CD1c-positive myeloid dendritic cell (primary cell): ENCODE measurements at regions not wholly inside any gene's neighbourhood (a gene's known extent, or its start where the extent isn't known, plus 50 kb on each side); places are given as distances from the start of the nearest gene placed in this dataset.
"Not testable (repeated sequence)": the region's sequence is repeated elsewhere in the genome, so short reads cannot be mapped to it uniquely, and the experiment has no call there.

Source experiments
- DNase-seq: peaks from one replicate; pipeline ENCODE4 v3.0.0-alpha.2; 2016; ENCODE audit errors: extremely low spot score

GRCh38 chr6:67068781-67069180 is 1361.8 kb upstream of the EYS start:
- DNase-seq: no peak

DNA sequence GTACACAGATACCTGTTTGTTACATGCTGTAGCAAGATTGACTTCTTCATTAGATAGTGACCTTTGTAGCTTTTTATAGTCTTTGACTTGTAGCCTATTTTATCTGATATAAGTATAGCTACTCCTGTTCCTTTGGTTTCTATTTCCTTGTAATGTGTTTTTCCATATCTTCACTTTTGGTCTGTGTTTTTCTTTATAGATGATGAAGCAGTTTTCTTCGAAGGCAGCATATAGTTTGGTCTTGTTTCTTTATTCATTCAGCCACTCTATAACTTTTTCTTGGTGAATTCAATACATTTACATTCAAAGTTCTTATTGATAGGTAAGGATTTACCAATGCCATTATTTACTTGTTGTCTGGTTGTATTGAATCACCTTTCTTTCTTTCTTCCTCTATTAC is 1357.3 kb upstream of the EYS start:
- DNase-seq: no peak

- DNase-seq: no peak
These were observed 1341.0 kb upstream of the EYS start for GRCh38 chr6:67047996-67048395.

DNA sequence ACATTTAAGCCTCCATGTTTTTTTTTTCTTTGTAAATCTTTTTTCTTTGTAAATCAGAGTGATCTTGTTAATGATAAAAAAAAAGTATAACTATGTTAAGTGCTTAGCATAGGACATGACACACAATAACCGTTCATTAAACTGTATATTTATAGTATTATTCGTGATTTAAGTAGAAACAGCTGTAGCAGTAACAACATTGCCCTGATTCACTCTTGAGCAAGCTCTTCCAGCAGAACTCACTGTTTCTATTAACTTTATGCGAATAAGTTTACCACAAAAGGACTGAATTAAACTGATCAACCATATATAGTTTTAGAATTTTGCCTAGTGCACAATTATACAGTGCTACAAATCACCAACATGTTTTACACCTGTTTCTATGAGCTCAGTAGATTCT is 1338.0 kb upstream of the EYS start:
- DNase-seq: no peak

GRCh38 chr6:67031451-67031850 is 1324.4 kb upstream of the EYS start:
- no peak for DNase-seq

DNA sequence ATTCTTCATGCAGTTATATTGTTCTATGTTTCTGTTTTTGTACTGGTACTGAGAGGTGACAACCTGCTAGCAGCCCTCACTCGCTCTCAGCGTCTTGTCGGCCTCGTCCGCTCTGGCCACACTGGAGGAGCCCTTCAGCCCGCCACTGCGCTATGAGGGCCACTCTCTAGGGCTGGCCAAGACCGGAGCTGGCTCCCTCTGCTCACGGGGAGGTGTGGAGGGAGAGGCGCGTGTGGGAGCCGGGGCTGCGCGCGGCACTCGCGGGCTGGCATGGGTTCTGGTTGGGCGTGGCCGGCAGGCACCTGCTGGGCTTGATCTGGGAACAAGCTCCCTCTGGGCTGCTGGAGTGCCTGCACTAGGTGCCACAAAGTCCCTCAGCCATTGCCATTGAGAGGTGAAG is 1323.8 kb upstream of the EYS start:
- DNase-seq: no peak

DNA sequence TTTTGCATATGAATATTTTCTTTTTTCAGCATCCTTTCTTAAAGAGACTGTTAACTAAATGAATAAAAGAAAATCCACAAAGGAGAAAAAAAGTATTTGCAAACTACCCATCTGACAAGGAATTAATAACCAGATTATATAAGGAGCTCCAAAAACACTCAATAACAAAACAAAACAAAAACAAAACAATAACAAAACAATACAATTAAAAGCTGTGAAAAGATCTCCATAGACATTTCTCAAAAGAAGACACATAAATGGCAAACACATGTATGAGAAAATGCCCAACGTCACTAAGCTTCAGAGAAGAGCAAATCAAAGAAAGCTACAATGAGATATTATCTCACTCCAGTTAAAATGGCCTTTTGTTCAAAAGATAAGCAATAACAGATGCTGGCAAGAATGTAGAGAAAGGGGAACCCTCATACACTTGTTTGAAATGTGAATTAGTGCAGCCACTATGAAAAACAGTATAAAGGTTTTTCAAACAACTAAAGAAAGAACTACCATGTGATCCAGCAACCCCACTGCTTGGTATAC is 1310.0 kb upstream of the EYS start:
- no peak for DNase-seq

DNA sequence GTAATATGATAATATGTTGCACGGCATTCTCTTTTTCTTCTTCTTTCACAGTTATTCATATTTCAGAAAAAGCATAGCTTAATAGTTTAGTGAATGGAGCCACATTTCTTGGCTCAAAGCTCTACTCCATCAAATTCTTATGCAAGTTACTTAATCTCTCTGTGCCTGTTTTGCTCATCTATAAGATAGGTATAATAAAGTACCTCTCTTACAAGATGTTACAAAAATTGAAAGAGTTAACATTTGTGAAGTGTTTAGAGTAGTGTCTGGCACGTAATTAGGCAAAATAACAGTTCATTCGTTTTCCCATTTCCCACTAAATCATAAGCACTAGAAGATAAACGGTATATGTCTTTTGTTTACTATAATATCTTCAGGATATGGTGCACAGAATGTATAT is 1304.4 kb upstream of the EYS start:
- no peak for DNase-seq

DNA sequence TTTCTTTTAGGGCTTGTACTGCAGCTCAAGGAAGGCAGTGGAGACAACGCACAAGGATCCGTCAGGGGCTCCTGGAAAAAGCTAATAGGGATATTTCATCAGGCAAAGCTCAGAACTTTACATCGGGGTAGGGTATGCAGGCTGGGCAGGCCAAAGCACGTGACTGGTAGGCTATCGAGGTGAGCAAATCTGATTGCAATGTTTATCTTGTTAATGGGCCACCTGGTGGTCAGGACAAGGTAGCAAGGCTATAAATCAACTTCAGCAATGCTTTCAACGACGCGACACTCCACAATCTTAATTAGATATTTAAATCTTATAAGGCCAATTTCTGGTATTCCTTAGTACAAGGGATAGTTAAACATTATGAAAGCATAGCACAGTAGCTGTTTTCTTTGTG is 1302.8 kb upstream of the EYS start:
- no peak for DNase-seq

- no peak for DNase-seq
These were observed 1296.8 kb upstream of the EYS start for GRCh38 chr6:67003844-67004243.

DNA sequence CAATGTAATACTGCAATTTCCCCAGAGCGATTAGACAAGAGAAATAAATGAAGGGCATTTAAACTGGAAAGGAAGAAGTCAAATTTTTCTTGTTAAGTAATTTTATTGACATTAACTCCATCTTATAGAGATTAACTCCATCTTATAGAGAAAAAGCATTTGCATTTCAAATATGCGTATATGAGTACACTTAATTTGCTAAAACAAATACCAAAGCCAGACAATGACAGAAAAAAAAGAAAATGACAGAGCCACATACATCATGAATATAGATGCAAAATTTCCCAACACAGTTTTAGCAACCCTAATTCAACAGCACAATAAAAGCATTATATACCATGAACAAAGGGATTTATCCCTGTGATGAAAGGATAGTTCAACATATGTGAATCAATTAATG is 1293.1 kb upstream of the EYS start:
- DNase-seq: no peak

- not testable (repeated sequence) for DNase-seq
These were observed 1290.6 kb upstream of the EYS start for GRCh38 chr6:66997579-66997978.

- no peak for DNase-seq
These were observed 1288.6 kb upstream of the EYS start for GRCh38 chr6:66995669-66996068.

DNA sequence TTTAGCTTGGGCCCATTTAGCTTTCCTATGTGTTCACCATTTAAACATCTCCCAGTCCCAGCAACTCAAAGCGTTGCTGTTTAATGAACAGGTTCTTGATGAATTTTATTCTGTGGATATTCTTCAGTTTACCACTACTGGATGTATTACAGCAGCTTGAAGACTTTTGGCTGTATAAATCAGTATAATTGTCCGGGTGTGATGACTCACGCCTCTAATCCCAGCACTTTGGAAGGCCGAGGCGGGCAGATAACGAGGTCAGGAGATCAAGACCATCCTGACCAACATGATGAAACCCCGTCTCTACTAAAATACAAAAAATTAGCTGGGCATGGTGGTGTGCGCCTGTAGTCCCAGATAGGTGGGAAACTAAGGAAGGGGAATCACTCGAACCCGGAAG is 1286.7 kb upstream of the EYS start:
- not testable (repeated sequence) for DNase-seq

- DNase-seq: no peak
These were observed 1286.2 kb upstream of the EYS start for GRCh38 chr6:66993272-66993671.

- no peak for DNase-seq
These were observed 1285.6 kb upstream of the EYS start for GRCh38 chr6:66992660-66993059.

GRCh38 chr6:66986940-66987339 is 1279.9 kb upstream of the EYS start:
- no peak for DNase-seq

DNA sequence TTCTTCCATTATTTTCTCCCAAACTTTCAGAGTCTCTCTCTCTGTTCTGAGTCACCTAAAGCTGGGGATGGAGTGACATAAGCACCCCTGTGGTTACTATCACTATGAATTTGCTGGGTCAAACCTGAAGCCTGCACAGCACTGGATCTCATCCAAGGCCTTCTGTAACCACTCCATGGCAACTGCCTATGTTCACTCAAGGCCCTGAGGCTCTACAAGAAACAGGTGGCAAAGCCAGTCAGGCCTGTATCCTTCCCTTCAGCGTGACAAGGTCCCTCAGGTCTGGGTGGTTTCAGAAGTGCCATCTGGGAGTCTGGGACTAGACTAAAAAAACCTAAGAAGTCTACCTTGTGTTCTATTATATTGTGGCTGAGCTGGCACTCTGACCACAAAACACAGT is 1278.8 kb upstream of the EYS start:
- no peak for DNase-seq

DNA sequence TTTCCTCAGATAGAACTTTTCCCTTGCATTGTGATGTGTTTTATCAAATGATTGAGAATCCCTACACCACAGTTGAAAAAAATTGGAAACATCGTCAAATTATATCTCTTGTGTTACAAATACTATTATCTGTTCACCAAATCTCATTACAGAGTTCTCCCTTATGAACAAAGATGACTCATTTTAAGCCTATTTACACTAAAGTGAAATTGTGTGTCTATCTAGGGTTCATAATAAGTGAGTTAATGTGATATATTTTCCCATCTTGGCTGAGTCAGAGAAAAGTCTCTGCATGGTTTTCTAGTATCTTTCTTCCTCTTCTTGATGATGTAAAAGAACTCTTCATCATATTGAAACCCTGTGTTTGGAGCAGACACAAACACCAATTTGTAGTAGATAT is 1263.3 kb upstream of the EYS start:
- no peak for DNase-seq

DNA sequence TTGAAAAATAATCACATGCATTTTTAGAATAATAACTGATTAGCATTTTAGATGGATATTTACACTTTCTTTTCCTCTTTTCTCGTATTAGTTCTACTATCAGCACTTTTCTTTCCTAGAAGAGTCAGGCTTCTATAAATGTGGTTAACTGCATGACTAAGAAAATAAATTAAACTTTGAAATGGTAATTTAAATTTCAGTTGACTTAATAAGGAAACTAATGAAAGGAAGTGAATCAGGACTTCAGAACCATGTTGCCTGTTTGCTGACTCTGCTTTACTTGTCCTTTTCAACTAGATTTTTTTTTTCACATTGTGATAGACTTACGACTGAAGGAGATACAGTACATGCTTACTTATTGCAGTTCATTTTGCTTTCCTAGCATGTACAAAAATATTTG is 1258.2 kb upstream of the EYS start:
- DNase-seq: no peak

DNA sequence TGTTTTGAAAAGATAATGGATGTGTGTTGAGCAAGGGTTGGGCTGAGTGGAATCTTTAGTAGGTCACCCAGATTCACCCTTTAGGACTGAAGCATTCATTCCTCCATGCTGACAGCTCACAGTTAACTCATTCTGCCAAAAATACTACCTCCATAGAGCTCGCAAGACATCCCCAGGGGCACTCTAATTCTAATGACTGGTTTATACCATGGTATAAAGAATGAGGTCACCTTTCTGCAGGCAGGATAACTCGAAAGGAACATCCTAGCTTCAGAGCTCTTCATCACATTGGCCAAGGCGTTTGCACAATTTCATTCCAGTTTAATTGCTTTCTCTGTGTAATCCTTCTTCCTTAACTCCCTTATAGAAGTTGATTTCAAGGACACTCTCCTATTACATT is 1257.2 kb upstream of the EYS start:
- DNase-seq: no peak

DNA sequence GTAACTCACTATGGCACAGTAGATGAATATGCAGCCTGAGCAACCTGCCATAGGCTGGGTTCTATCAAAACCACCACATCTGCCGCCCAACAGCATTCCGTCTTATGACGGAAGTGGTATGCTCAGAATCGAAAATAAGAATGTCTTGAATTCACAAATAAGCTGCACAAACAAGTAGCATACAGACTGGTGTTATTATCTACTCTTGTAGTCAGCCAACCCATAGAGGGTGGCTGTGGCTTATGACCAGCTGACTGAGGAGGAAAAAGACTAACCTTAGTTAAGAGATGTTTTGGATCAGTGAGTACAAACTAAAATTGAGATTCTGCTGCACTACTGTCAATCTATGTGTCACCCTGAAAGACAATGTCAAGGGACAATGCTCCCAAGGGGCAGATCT is 1255.1 kb upstream of the EYS start:
- no peak for DNase-seq

DNA sequence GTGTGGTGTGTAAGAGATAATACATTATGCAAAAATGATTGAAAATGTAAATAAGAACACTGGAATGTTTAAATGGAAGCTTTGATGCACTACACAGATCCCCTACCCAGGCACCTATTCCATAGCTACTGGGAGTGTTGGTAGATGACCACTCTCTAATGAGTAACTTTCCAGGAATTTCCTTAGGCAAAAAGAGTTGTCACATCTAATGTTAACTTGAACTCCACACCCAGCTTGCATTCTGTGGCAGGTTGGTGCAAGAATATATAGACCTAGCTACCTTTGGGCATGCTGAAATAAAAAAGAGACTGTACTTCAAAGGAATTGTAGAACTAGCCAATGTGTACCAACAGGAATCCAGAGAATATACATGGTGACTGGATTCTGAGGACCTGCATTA is 1254.2 kb upstream of the EYS start:
- no peak for DNase-seq

GRCh38 chr6:66949191-66949661 is 1242.2 kb upstream of the EYS start:
- DNase-seq: no peak

DNA sequence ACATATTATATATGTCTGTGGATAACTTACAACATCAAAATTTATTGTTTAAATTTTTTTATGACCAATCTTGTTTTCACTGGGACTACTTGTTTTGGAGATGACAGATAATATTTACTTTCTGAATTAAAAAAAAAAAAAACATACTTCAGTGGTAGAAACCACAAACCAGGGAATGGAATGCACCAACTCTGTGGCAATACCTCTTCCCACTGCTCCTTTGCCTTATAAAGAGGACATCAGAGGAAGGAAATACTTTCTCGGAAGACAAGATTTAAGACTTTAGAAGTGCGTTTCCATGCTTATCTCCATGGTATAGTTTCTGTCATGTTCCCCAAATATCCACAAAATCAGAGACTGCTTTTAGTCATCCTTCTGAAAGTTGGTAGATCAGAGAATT is 1241.1 kb upstream of the EYS start:
- DNase-seq: no peak
